ENCODE measurements at regions not wholly inside any gene's neighbourhood (a gene's known extent, or its start where the extent isn't known, plus 50 kb on each side); places are given as distances from the start of the nearest gene placed in this dataset.

- DNase-seq (ENCODE audit: low spot score, unreplicated experiment): no peak
- Mint-ChIP-seq H3K27me3 (no peaks in the 10 kb centered on the region), H3K9me3 (ENCODE audit: low read depth) (no peaks in the 10 kb centered on the region), H3K4me3 (ENCODE audit: low read depth) (no peak overlapping the region), H3K27ac (no peak overlapping the region), H3K36me3 (ENCODE audit: insufficient read depth) (no peaks in the 10 kb centered on the region), H3K4me1 (ENCODE audit: low read depth) (peaks cover 4% of the 10 kb centered on the region)
- no peak for TF ChIP-seq CTCF (IDR thresholded peaks at IDR 0.05; ENCODE audit: unreplicated experiment)
Measured at GRCh38 chr1:187655104-187655503, 826.4 kb downstream of the PLA2G4A start.

DNA sequence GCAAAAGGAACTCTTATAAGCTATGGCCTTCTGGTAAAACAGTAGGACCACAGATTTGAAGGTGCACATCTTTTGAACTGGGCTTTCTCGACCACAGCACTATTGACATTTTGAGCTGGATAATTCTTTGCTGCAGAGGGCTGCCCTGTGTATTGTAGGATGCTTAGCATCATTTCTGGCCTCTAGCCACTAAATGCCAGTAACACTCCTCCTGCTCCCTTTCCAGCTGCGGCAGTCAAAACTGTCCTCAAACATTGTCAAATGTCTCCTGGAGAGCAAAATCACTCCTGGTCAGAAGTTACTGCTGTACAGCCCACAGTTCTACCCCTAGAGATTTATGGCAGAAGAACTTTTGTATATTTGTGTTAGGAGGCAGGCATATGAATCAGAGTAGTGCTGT, 836.7 kb downstream of the PLA2G4A start:
- H3K4me3 Mint-ChIP-seq (ENCODE audit: low read depth): no peak overlapping the region
- no peak overlapping the region for H3K27ac Mint-ChIP-seq
- no peak for TF ChIP-seq CTCF (IDR thresholded peaks at IDR 0.05; ENCODE audit: unreplicated experiment)
- H3K27me3 Mint-ChIP-seq: no peaks in the 10 kb centered on the region
- peaks cover 3% of the 10 kb centered on the region for H3K9me3 Mint-ChIP-seq (ENCODE audit: low read depth)
- no peak for DNase-seq (ENCODE audit: low spot score, unreplicated experiment)
- H3K36me3 Mint-ChIP-seq (ENCODE audit: insufficient read depth): no peaks in the 10 kb centered on the region
- H3K4me1 Mint-ChIP-seq (ENCODE audit: low read depth): no peaks in the 10 kb centered on the region

GRCh38 chr1:187680823-187681222, 852.1 kb downstream of the PLA2G4A start:
- Mint-ChIP-seq H3K9me3 (ENCODE audit: low read depth) (no peaks in the 10 kb centered on the region), H3K4me1 (ENCODE audit: low read depth) (peaks cover 4% of the 10 kb centered on the region)

GRCh38 chr1:187682112-187682511, 853.4 kb downstream of the PLA2G4A start:
- Mint-ChIP-seq H3K27me3 (no peaks in the 10 kb centered on the region), H3K4me1 (ENCODE audit: low read depth) (peaks cover 4% of the 10 kb centered on the region), H3K27ac (no peak overlapping the region), H3K4me3 (ENCODE audit: low read depth) (no peak overlapping the region), H3K36me3 (ENCODE audit: insufficient read depth) (no peaks in the 10 kb centered on the region), H3K9me3 (ENCODE audit: low read depth) (no peaks in the 10 kb centered on the region)
- DNase-seq (ENCODE audit: low spot score, unreplicated experiment): no peak
- TF ChIP-seq CTCF (IDR thresholded peaks at IDR 0.05; ENCODE audit: unreplicated experiment): no peak

More at GRCh38 chr1:187680823-187681222, 852.1 kb downstream of the PLA2G4A start:
- no peak for TF ChIP-seq CTCF (IDR thresholded peaks at IDR 0.05; ENCODE audit: unreplicated experiment)
- H3K36me3 Mint-ChIP-seq (ENCODE audit: insufficient read depth): no peaks in the 10 kb centered on the region
- no peak overlapping the region for H3K27ac Mint-ChIP-seq
- DNase-seq (ENCODE audit: low spot score, unreplicated experiment): no peak
- no peak overlapping the region for H3K4me3 Mint-ChIP-seq (ENCODE audit: low read depth)
- no peaks in the 10 kb centered on the region for H3K27me3 Mint-ChIP-seq

- no peak for TF ChIP-seq CTCF (IDR thresholded peaks at IDR 0.05; ENCODE audit: unreplicated experiment)
- no peak overlapping the region for H3K4me3 Mint-ChIP-seq (ENCODE audit: low read depth)
- no peak overlapping the region for H3K27ac Mint-ChIP-seq
- peaks cover 4% of the 10 kb centered on the region for H3K4me1 Mint-ChIP-seq (ENCODE audit: low read depth)
- H3K27me3 Mint-ChIP-seq: no peaks in the 10 kb centered on the region
- no peaks in the 10 kb centered on the region for H3K9me3 Mint-ChIP-seq (ENCODE audit: low read depth)
- DNase-seq (ENCODE audit: low spot score, unreplicated experiment): no peak
- H3K36me3 Mint-ChIP-seq (ENCODE audit: insufficient read depth): no peaks in the 10 kb centered on the region
Measured at GRCh38 chr1:187685333-187685732, 856.6 kb downstream of the PLA2G4A start.

Data from progenitor cell of endocrine pancreas (in vitro differentiated cells).